ENCODE measurements at regions not wholly inside any gene's neighbourhood (a gene's known extent, or its start where the extent isn't known, plus 50 kb on each side); places are given as distances from the start of the nearest gene placed in this dataset.

DNA sequence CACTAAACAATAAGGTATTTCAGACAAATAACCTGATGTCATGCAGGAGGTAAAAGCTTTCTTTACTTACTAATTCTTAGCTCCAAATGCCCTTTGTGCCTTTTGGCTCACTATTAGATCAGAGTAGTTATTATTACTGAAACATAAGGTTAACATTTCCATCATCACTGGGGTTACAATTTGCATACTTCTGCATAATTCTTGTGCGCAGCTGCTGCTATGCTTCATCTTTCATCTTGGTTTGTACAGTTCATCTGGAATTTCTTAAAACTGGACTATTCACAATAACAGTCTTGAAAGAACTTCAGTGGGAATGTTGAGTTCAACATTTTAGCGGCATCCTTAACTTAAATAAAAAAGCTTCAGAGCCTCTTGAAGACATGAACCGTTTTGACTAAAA is 383.2 kb upstream of the ADAMTS9 start:
- H3K36me3 ChIP-seq: no peaks in the 10 kb centered on the region
- no peaks in the 10 kb centered on the region for H3K27me3 ChIP-seq (replicated peaks; ENCODE audit: insufficient read depth)
- ATAC-seq (ENCODE audit: insufficient number of reproducible peaks, low FRiP score, low read depth) (no peak), DNase-seq (ENCODE audit: low spot score) (no peak)
- no peak overlapping the region for H3K27ac ChIP-seq
- no peaks in the 10 kb centered on the region for H3K4me1 ChIP-seq (ENCODE audit: control insufficient read depth in 1 of 2, low read depth in 2 of 2)
- TF ChIP-seq, protein P1, sequence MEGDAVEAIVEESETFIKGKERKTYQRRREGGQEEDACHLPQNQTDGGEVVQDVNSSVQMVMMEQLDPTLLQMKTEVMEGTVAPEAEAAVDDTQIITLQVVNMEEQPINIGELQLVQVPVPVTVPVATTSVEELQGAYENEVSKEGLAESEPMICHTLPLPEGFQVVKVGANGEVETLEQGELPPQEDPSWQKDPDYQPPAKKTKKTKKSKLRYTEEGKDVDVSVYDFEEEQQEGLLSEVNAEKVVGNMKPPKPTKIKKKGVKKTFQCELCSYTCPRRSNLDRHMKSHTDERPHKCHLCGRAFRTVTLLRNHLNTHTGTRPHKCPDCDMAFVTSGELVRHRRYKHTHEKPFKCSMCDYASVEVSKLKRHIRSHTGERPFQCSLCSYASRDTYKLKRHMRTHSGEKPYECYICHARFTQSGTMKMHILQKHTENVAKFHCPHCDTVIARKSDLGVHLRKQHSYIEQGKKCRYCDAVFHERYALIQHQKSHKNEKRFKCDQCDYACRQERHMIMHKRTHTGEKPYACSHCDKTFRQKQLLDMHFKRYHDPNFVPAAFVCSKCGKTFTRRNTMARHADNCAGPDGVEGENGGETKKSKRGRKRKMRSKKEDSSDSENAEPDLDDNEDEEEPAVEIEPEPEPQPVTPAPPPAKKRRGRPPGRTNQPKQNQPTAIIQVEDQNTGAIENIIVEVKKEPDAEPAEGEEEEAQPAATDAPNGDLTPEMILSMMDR (IDR thresholded peaks at IDR 0.05): no peak
- no peak overlapping the region for H3K4me3 ChIP-seq
- no peaks in the 10 kb centered on the region for H3K9me3 ChIP-seq

DNA sequence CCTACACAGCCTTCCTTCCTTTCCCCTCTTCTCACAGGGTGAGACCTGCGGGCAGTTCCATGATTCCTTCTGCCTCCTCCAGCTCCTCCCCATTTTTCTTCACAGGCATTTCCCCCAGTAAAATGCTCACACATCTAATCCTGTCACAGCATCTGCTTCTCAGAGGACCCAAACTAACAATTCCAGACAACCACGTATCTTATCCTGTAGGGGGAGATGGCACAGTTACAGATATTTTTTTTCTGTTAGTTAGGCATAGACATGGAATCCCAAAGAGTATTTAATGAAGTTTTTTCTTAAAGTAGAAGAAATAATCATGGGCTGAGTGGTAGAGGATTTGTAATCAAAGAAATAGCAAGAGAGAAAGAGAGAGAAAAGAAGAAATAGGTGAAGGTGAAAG is 373.1 kb upstream of the ADAMTS9 start:
- H3K27me3 ChIP-seq (replicated peaks; ENCODE audit: insufficient read depth): no peaks in the 10 kb centered on the region
- DNase-seq (ENCODE audit: low spot score) (no peak), ATAC-seq (ENCODE audit: insufficient number of reproducible peaks, low FRiP score, low read depth) (no peak)
- no peaks in the 10 kb centered on the region for H3K36me3 ChIP-seq
- H3K4me1 ChIP-seq (ENCODE audit: control insufficient read depth in 1 of 2, low read depth in 2 of 2): no peaks in the 10 kb centered on the region
- H3K27ac ChIP-seq: no peak overlapping the region
- H3K4me3 ChIP-seq: no peak overlapping the region
- TF ChIP-seq, protein P1 (IDR thresholded peaks at IDR 0.05): no peak
- H3K9me3 ChIP-seq: no peaks in the 10 kb centered on the region

DNA sequence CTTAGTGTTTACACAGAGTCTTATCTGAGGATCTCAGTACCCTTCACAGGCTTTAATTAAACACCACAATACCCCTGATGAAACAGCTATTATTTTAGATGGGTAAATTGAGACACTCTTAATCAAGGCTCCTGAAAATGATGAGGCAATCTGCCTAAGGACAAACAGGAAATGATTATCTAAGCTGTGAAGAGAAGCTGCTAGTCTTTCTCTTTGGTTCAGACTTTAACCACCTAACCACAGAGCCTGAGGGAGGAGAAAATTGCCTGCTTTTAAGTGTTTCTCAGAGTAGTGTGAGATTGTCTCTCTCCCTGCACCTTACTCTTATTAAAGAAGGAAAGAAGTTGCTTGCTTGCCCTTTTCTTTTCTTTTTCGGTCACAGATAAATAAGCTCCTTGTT is 364.3 kb upstream of the ADAMTS9 start:
- no peaks in the 10 kb centered on the region for H3K36me3 ChIP-seq
- TF ChIP-seq, protein P1 (IDR thresholded peaks at IDR 0.05): no peak
- no peak for ATAC-seq (ENCODE audit: insufficient number of reproducible peaks, low FRiP score, low read depth)

DNA sequence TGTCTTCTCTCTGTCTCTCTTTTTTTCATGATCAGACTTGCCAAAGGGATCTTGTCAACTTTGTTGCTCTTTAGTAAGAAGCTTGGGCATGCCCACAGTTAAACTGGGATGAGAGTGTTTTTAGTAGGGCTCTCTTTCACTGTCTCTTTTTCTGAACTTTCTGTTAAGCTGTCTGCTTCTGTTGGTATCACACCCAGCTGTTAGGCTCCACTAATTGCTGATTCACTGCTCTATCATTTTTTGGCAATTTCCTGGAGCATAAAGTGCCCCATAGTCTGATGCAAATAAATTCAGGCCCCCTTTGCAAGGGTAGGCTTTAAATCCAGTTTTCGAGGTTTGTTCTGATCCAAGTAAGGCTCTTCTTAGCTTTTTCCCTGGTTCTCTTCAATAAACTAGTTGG is 360.4 kb upstream of the ADAMTS9 start:
- H3K4me1 ChIP-seq (ENCODE audit: control insufficient read depth in 1 of 2, low read depth in 2 of 2): no peaks in the 10 kb centered on the region
- H3K36me3 ChIP-seq: no peaks in the 10 kb centered on the region
- ATAC-seq (ENCODE audit: insufficient number of reproducible peaks, low FRiP score, low read depth) (no peak), DNase-seq (ENCODE audit: low spot score) (no peak)
- H3K9me3 ChIP-seq: no peaks in the 10 kb centered on the region
- TF ChIP-seq, protein P1 (IDR thresholded peaks at IDR 0.05): no peak
- H3K4me3 ChIP-seq: no peak overlapping the region
- no peak overlapping the region for H3K27ac ChIP-seq
- H3K27me3 ChIP-seq (replicated peaks; ENCODE audit: insufficient read depth): no peaks in the 10 kb centered on the region

More for the DNA sequence above, 364.3 kb upstream of the ADAMTS9 start:
- DNase-seq (ENCODE audit: low spot score): no peak
- H3K27me3 ChIP-seq (replicated peaks; ENCODE audit: insufficient read depth): no peaks in the 10 kb centered on the region
- H3K27ac ChIP-seq: no peak overlapping the region
- no peaks in the 10 kb centered on the region for H3K4me1 ChIP-seq (ENCODE audit: control insufficient read depth in 1 of 2, low read depth in 2 of 2)
- H3K9me3 ChIP-seq: peaks cover 7% of the 10 kb centered on the region
- no peak overlapping the region for H3K4me3 ChIP-seq

DNA sequence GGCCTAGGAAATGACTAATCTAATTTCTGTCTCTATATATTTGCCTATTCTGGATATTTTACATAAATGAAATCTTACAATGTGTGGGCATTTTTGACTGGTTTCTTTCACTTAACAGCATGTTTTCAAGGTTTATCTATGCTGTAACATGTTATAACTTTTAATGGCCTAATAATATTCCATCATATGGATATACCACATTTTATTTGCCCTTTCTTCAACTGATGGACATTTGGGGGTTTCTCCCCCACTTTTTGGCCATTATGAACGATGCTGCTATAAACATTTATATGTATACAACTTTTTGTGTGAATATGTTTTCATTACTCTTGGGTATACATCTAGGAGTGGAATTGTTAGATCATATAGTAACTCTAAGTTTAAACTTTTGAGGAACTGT is 357.3 kb upstream of the ADAMTS9 start:
- Histone ChIP-seq H3K4me3 (no peak overlapping the region), H3K9me3 (no peaks in the 10 kb centered on the region), H3K36me3 (no peaks in the 10 kb centered on the region), H3K4me1 (ENCODE audit: control insufficient read depth in 1 of 2, low read depth in 2 of 2) (no peaks in the 10 kb centered on the region), H3K27me3 (replicated peaks; ENCODE audit: insufficient read depth) (no peaks in the 10 kb centered on the region), H3K27ac (no peak overlapping the region)
- TF ChIP-seq, protein P1 (IDR thresholded peaks at IDR 0.05): no peak
- no peak for ATAC-seq (ENCODE audit: insufficient number of reproducible peaks, low FRiP score, low read depth)
- no peak for DNase-seq (ENCODE audit: low spot score)

Measured in thoracic aorta (tissue), 2 donors.